KMS-11 (cell line): ENCODE measurements at regions not wholly inside any gene's neighbourhood (a gene's known extent, or its start where the extent isn't known, plus 50 kb on each side); places are given as distances from the start of the nearest gene placed in this dataset.

Source experiments
- H2AFZ ChIP-seq: fragments of 200-600 bp; sonication (generic); 2 replicates; pipeline ENCODE4 v1.6.1; 2016; ENCODE audit warnings: antibody characterized with exemption, mixed run types, low read depth
- H3K27ac ChIP-seq: fragments of 200-600 bp; sonication (generic); 2 replicates; pipeline ENCODE4 v1.6.1; 2016; ENCODE audit warnings: mild to moderate bottlenecking, mixed run types
- H3K27me3 ChIP-seq: fragments of 200-600 bp; sonication (generic); 2 replicates; pipeline ENCODE4 v1.6.1; 2017; ENCODE audit warnings: mild to moderate bottlenecking, low read depth, mixed run types, moderate library complexity; ENCODE audit not compliant: insufficient read depth
- H3K36me3 ChIP-seq: fragments of 200-600 bp; sonication (generic); 2 replicates; pipeline ENCODE4 v1.6.1; 2017; ENCODE audit warnings: mild to moderate bottlenecking, mixed run types; ENCODE audit not compliant: insufficient read depth
- H3K4me1 ChIP-seq: fragments of 200-600 bp; sonication (generic); 2 replicates; pipeline ENCODE4 v1.6.1; 2016; ENCODE audit warnings: mild to moderate bottlenecking, low read depth, mixed run types; ENCODE audit not compliant: poor library complexity, severe bottlenecking
- H3K4me2 ChIP-seq: fragments of 200-600 bp; sonication (generic); 2 replicates; pipeline ENCODE4 v1.7.0; 2016; ENCODE audit warnings: mild to moderate bottlenecking, mixed run types
- H3K4me3 ChIP-seq: fragments of 200-600 bp; sonication (generic); IDR thresholded peaks from 2 replicates; pipeline ENCODE4 v1.6.1; 2017; ENCODE audit warnings: low read depth, low read length, mixed read lengths; ENCODE audit not compliant: insufficient read depth
- H3K79me2 ChIP-seq: fragments of 200-600 bp; sonication (generic); 2 replicates; pipeline ENCODE4 v1.6.1; 2016; ENCODE audit warnings: low read depth, mixed run types; ENCODE audit not compliant: insufficient read depth
- H3K9ac ChIP-seq: fragments of 200-600 bp; sonication (generic); 2 replicates; pipeline ENCODE4 v1.6.1; 2016; ENCODE audit warnings: mild to moderate bottlenecking, mixed run types
- H4K20me1 ChIP-seq: fragments of 200-600 bp; sonication (generic); 2 replicates; pipeline ENCODE4 v1.6.1; 2016; ENCODE audit warnings: mild to moderate bottlenecking, mixed run types; ENCODE audit not compliant: insufficient read depth
- CTCF ChIP-seq: fragments of 200-600 bp; sonication (generic); conservative IDR thresholded peaks from 2 replicates; pipeline ENCODE4 v1.6.1; 2017; ENCODE audit warnings: low read depth, mild to moderate bottlenecking, antibody characterized with exemption, low read length, moderate library complexity, mixed read lengths

GRCh38 chr9:110086537-110086936 is 121.4 kb downstream of the C9orf152 start:
- Histone ChIP-seq H3K27me3 (no peaks in the 10 kb centered on the region), H3K4me2 (no peak overlapping the region; the same call in 1 of the 2 replicates), H3K9ac (no peak overlapping the region), H2AFZ (no peak overlapping the region), H3K36me3 (no peaks in the 10 kb centered on the region), H4K20me1 (peaks cover 34% of the 10 kb centered on the region), H3K4me3 (no peak overlapping the region), H3K27ac (no peak overlapping the region), H3K4me1 (peaks cover 85% of the 10 kb centered on the region), H3K79me2 (peaks cover 100% of the 10 kb centered on the region)
- TF ChIP-seq CTCF = no peak

- no peaks in the 10 kb centered on the region for H3K36me3 ChIP-seq
- H3K4me1 ChIP-seq = peaks cover 83% of the 10 kb centered on the region
- H3K27ac ChIP-seq = no peak overlapping the region; the same call in 1 of the 2 replicates
- no peak for TF ChIP-seq CTCF
- no peaks in the 10 kb centered on the region for H3K27me3 ChIP-seq
- no peak overlapping the region for H2AFZ ChIP-seq
- no peak overlapping the region for H3K4me3 ChIP-seq
- H3K79me2 ChIP-seq = peaks cover 100% of the 10 kb centered on the region
- H4K20me1 ChIP-seq = peaks cover 30% of the 10 kb centered on the region
- no peak overlapping the region for H3K9ac ChIP-seq
- H3K4me2 ChIP-seq = peak overlapping the region; percentile 26; the same call in 1 of the 2 replicates
These were observed 120.4 kb downstream of the C9orf152 start for GRCh38 chr9:110087605-110088004.

GRCh38 chr9:110088099-110088498 is 119.9 kb downstream of the C9orf152 start:
- Histone ChIP-seq H4K20me1 (peaks cover 25% of the 10 kb centered on the region), H3K79me2 (peaks cover 100% of the 10 kb centered on the region), H3K9ac (no peak overlapping the region), H3K4me2 (0 out of 2 replicates have a peak overlapping the region, but pooled peaks have one; percentile 26), H3K4me1 (peaks cover 78% of the 10 kb centered on the region), H3K36me3 (no peaks in the 10 kb centered on the region), H2AFZ (no peak overlapping the region), H3K27me3 (no peaks in the 10 kb centered on the region), H3K4me3 (no peak overlapping the region), H3K27ac (no peak overlapping the region; the same call in 1 of the 2 replicates)
- no peak for TF ChIP-seq CTCF

GRCh38 chr9:110089681-110090370 is 118.1 kb downstream of the C9orf152 start:
- no peak overlapping the region for H3K4me3 ChIP-seq

More at GRCh38 chr9:110089681-110090370, 118.1 kb downstream of the C9orf152 start:
- H3K79me2 ChIP-seq = peaks cover 97% of the 10 kb centered on the region
- no peak overlapping the region for H3K9ac ChIP-seq
- H2AFZ ChIP-seq = no peak overlapping the region
- no peak overlapping the region for H3K4me2 ChIP-seq
- no peaks in the 10 kb centered on the region for H3K36me3 ChIP-seq
- H3K27me3 ChIP-seq = no peaks in the 10 kb centered on the region
- no peak overlapping the region for H3K27ac ChIP-seq
- H4K20me1 ChIP-seq = peaks cover 26% of the 10 kb centered on the region
- no peak for TF ChIP-seq CTCF
- peaks cover 81% of the 10 kb centered on the region for H3K4me1 ChIP-seq
